ENCODE measurements at regions not wholly inside any gene's neighbourhood (a gene's known extent, or its start where the extent isn't known, plus 50 kb on each side); places are given as distances from the start of the nearest gene placed in this dataset.

- CTCF ChIA-PET: no interaction called here
- H3K4me3 ChIP-seq (ENCODE audit: low read depth, low read length): no peak overlapping the region
- DNase-seq (ENCODE audit: low read depth, low spot score): no peak
- POLR2A ChIA-PET: no interaction called here
- TF ChIP-seq, protein P1, sequence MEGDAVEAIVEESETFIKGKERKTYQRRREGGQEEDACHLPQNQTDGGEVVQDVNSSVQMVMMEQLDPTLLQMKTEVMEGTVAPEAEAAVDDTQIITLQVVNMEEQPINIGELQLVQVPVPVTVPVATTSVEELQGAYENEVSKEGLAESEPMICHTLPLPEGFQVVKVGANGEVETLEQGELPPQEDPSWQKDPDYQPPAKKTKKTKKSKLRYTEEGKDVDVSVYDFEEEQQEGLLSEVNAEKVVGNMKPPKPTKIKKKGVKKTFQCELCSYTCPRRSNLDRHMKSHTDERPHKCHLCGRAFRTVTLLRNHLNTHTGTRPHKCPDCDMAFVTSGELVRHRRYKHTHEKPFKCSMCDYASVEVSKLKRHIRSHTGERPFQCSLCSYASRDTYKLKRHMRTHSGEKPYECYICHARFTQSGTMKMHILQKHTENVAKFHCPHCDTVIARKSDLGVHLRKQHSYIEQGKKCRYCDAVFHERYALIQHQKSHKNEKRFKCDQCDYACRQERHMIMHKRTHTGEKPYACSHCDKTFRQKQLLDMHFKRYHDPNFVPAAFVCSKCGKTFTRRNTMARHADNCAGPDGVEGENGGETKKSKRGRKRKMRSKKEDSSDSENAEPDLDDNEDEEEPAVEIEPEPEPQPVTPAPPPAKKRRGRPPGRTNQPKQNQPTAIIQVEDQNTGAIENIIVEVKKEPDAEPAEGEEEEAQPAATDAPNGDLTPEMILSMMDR (IDR thresholded peaks at IDR 0.05; ENCODE audit: insufficient read depth, low read length, missing control alignments): no peak
These were observed 525.1 kb downstream of the LMO7 start for GRCh38 chr13:76160961-76161925.

DNA sequence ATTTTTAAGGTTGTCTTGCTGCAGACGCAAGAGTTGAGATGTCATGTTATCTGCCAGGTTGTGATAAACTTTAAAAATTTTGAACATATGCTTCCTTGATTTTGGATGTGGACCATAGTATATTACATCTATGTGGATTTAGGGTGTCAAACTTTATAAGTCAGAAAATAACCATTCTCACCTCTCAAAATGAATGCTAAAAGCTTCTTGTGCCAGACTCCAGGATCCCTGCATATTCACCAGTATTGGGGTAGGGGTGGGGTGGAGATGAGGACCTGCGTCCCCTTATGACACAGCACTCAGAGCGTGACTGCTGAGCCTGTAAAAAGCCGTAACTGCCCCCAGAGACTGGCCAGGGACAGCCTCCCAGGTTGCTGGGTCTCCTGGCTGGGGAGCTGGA lies 524.4 kb downstream of the LMO7 start:
- DNase-seq (ENCODE audit: low read depth, low spot score): no peak
- no peak overlapping the region for H3K4me3 ChIP-seq (ENCODE audit: low read depth, low read length)
- ChIA-PET CTCF (no interaction called here), POLR2A (no interaction called here)
- TF ChIP-seq, protein P1 (IDR thresholded peaks at IDR 0.05; ENCODE audit: insufficient read depth, low read length, missing control alignments): no peak

GRCh38 chr13:76157926-76158325 lies 521.8 kb downstream of the LMO7 start:
- POLR2A ChIA-PET: no interaction called here
- H3K4me3 ChIP-seq (ENCODE audit: low read depth, low read length): no peak overlapping the region

GRCh38 chr13:76153239-76153638 lies 517.1 kb downstream of the LMO7 start:
- H3K4me3 ChIP-seq (ENCODE audit: low read depth, low read length): no peak overlapping the region
- CTCF ChIA-PET: no interaction called here
- no peak for DNase-seq (ENCODE audit: low read depth, low spot score)
- POLR2A ChIA-PET: no interaction called here
- TF ChIP-seq, protein P1 (IDR thresholded peaks at IDR 0.05; ENCODE audit: insufficient read depth, low read length, missing control alignments): no peak

More at GRCh38 chr13:76157926-76158325, 521.8 kb downstream of the LMO7 start:
- no peak for DNase-seq (ENCODE audit: low read depth, low spot score)
- CTCF ChIA-PET: no interaction called here
- TF ChIP-seq, protein P1 (IDR thresholded peaks at IDR 0.05; ENCODE audit: insufficient read depth, low read length, missing control alignments): no peak

GRCh38 chr13:76148926-76149325 lies 512.8 kb downstream of the LMO7 start:
- POLR2A ChIA-PET: no interaction called here
- H3K4me3 ChIP-seq (ENCODE audit: low read depth, low read length): no peak overlapping the region
- DNase-seq (ENCODE audit: low read depth, low spot score): peak; percentile 63
- CTCF ChIA-PET: no interaction called here
- TF ChIP-seq, protein P1 (IDR thresholded peaks at IDR 0.05; ENCODE audit: insufficient read depth, low read length, missing control alignments): no peak

DNA sequence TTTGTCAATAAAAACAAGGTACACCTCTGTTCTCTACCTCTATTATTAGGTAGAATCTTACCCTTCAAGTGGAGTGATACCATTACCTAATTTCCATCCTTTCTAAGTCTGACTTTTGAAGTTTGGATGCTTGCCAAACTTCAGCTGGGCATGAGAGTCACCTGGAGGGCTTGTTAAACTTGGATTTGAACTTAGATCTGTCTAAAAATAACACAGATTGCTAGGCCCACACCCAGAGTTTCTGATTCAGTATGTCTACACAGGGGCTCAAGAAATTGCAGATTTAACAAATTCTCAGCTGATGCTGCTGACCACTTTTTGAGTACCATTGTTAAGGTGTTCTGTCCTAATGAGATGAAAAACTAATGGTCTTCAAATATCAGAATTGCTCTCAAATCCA lies 512.2 kb downstream of the LMO7 start:
- TF ChIP-seq, protein P1 (IDR thresholded peaks at IDR 0.05; ENCODE audit: insufficient read depth, low read length, missing control alignments): no peak
- no peak for DNase-seq (ENCODE audit: low read depth, low spot score)
- ChIA-PET POLR2A (no interaction called here), CTCF (no interaction called here)
- no peak overlapping the region for H3K4me3 ChIP-seq (ENCODE audit: low read depth, low read length)

Data from AG04449 (cell line).